Tibial artery (tissue), 4 donors: ENCODE measurements at regions not wholly inside any gene's neighbourhood (a gene's known extent, or its start where the extent isn't known, plus 50 kb on each side); places are given as distances from the start of the nearest gene placed in this dataset.
A peak's percentile ranks its signal among the peaks of the same experiment; 100 is the strongest.

Experiments used
- DNase-seq, 2 donors: peaks; one replicate each; pipeline ENCODE4 v3.0.0-alpha.2; 2019
- H3K27ac ChIP-seq, 2 donors: fragments of 200-600 bp; sonication (generic) in 1 of 2; 1 replicate in 1 of 2; 2 replicates in 1 of 2; pipeline ENCODE4 v1.5.1; 2018 to 2019; ENCODE audit warnings: mild to moderate bottlenecking in 1 of 2
- H3K27me3 ChIP-seq, 2 donors: fragments of 200-600 bp; sonication (generic) in 1 of 2; one replicate each; pipeline versions ENCODE4 v1.5.1 to v1.6.0; 2016 to 2019
- H3K36me3 ChIP-seq, 3 donors: fragments of 200-600 bp; sonication (generic) in 2 of 3; one replicate each; pipeline ENCODE4 v1.5.1; 2016 to 2019; ENCODE audit warnings: mild to moderate bottlenecking in 2 of 3
- H3K4me1 ChIP-seq, 4 donors: fragments of 200-600 bp; sonication (generic) in 2 of 4; 1 replicate in 3 of 4; 2 replicates in 1 of 4; pipeline ENCODE4 v1.5.1; 2016 to 2019
- H3K4me3 ChIP-seq, 2 donors: fragments of 200-600 bp; sonication (generic) in 1 of 2; 1 replicate in 1 of 2; 2 replicates in 1 of 2; pipeline ENCODE4 v1.5.1; 2018 to 2019; ENCODE audit warnings: mild to moderate bottlenecking in 2 of 2
- H3K9me3 ChIP-seq, 3 donors: fragments of 200-600 bp; sonication (generic) in 1 of 3; one replicate each; pipeline ENCODE4 v1.5.1; 2016 to 2019
- intact Hi-C: fragments of 100-400 bp; cut with DNase I; formaldehyde crosslinking; loops from one replicate; pipeline ENCODE4 v1.15.0; 2023; ENCODE audit warnings: low total_unique reads
- TF ChIP-seq, protein P1 (sequence below), 2 experiments: fragments of 200-600 bp in 1 of 2; fragments of 450-650 bp in 1 of 2; IDR thresholded peaks; one replicate each; pipeline ENCODE4 v1.5.1; 2017 to 2019; ENCODE audit warnings: antibody characterized with exemption in 2 of 2, mild to moderate bottlenecking in 1 of 2, moderate library complexity in 1 of 2

DNA sequence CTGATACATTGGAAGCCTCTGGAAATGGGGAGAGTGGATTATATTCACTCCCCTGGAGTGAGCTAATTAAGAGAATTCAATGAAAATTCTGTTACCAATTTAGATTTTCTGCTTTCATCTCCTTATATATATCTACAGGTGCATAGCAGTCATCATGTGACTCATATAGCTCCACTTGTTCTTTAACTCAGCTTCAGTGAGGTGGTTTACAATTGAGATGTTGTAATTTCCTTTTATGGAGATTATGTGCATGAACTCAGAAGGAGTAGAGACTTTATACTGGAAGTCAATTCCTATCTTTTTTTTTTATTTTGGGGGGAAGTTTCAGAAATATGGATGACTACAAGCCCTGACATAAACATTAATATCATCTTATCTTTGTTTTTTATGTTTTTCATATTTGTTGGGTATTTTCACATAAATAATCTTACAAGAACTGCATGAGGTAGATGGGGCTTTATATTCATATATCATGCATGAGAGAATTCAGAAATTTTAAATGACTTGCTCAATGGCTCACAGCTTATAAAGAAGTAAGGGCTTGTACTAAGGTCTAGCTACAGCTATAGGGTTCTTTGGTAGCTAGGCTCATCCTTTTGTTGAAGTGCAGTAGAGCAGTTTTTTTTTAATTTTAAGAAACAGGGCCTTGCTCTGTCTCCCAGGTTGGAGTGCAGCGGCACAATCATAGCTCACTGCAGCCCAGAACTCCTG, 92.3 kb upstream of the SCAF11 start:
- Histone ChIP-seq H3K4me3 (no peak overlapping the region), H3K4me1 (no peaks in the 10 kb centered on the region), H3K9me3 (peaks cover 0 to 17% (median 0%) of the 10 kb centered on the region in 3 donors), H3K27me3 (no peaks in the 10 kb centered on the region), H3K27ac (no peak overlapping the region), H3K36me3 (peaks cover 0 to 4% (median 0%) of the 10 kb centered on the region in 3 donors)
- DNase-seq = no peak
- intact Hi-C loops = no loop called here
- TF ChIP-seq, protein P1, sequence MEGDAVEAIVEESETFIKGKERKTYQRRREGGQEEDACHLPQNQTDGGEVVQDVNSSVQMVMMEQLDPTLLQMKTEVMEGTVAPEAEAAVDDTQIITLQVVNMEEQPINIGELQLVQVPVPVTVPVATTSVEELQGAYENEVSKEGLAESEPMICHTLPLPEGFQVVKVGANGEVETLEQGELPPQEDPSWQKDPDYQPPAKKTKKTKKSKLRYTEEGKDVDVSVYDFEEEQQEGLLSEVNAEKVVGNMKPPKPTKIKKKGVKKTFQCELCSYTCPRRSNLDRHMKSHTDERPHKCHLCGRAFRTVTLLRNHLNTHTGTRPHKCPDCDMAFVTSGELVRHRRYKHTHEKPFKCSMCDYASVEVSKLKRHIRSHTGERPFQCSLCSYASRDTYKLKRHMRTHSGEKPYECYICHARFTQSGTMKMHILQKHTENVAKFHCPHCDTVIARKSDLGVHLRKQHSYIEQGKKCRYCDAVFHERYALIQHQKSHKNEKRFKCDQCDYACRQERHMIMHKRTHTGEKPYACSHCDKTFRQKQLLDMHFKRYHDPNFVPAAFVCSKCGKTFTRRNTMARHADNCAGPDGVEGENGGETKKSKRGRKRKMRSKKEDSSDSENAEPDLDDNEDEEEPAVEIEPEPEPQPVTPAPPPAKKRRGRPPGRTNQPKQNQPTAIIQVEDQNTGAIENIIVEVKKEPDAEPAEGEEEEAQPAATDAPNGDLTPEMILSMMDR (IDR thresholded peaks at IDR 0.05) = no peak

DNA sequence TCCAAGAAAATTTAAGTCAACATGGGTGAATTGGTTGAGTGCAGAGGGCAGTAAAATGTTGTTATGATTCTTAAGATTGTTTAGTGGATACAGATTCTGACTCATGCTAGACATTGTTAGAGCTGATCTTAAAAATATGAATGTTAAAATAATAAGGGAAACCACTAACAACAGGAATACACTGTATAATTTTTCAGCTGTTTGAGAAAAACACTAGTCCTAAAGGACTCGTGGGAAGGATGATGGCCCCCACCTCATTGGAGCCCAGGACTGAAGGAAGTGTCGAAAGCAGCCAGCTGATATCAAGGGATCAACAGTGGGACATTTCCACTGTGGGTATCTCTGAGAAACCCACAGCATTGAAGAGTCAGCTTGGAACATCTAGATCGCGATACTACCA, 82.9 kb upstream of the SCAF11 start:
- intact Hi-C loops = no loop called here
- Histone ChIP-seq H3K27me3 (no peaks in the 10 kb centered on the region), H3K27ac (no peak overlapping the region), H3K4me1 (peaks cover 0 to 9% (median 5%) of the 10 kb centered on the region in 4 donors), H3K9me3 (peaks cover 0 to 7% (median 0%) of the 10 kb centered on the region in 3 donors), H3K4me3 (no peak overlapping the region), H3K36me3 (peaks cover 0 to 4% (median 0%) of the 10 kb centered on the region in 3 donors)
- TF ChIP-seq, protein P1 (IDR thresholded peaks at IDR 0.05) = no peak
- no peak for DNase-seq

DNA sequence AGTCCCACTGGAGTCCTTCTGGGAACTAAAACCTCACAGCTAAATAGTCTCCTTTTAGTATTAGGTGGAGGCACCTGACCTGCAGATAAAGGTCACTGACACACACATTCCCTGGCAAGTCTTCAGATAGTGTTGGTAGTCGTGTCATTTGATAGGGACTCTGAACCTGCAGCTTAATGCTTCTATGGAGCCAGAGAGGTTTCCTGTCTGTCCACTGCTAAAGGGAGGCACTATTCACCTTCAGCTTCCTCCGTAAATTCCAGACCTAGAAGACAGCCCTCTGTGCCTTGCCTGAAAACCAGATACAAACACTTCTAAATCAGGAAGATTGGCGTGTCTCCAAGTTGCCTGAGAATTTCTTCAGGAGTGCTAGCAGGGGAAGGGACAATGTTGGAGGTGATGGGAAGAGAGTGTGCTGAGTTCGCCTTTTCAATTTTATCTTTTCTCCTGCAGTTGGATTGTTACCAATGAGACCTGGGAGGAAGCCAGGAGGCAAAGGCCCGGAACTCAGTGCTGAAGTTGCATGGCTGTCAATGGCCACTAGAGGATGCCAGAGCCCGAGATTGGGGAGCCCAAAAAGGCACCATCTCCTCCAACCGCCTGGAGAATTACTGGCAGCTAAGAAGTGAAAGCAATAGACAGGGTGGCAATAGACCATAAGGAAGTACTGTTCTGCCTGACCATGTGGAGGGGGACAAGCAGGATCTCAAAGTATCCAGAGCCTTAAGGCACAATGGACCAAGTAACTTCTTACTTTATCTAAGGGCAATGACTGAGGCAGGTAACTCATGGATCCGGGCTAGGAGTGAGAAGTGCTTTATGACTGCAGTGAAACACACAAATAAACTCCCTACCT, 81.6 kb upstream of the SCAF11 start:
- no peaks in the 10 kb centered on the region for H3K36me3 ChIP-seq
- no peaks in the 10 kb centered on the region for H3K9me3 ChIP-seq
- TF ChIP-seq, protein P1 (IDR thresholded peaks at IDR 0.05) = peak; percentile 78 to 83
- peaks cover 0 to 9% (median 5%) of the 10 kb centered on the region in 4 donors for H3K4me1 ChIP-seq
- no peaks in the 10 kb centered on the region for H3K27me3 ChIP-seq
- H3K27ac ChIP-seq = no peak overlapping the region
- DNase-seq = peak; percentile 43 to 72
- intact Hi-C loops = no loop called here
- H3K4me3 ChIP-seq = no peak overlapping the region

GRCh38 chr12:46071335-46071734, 81.0 kb upstream of the SCAF11 start:
- Histone ChIP-seq H3K36me3 (no peaks in the 10 kb centered on the region), H3K4me3 (no peak overlapping the region), H3K9me3 (no peaks in the 10 kb centered on the region), H3K27ac (no peak overlapping the region), H3K4me1 (peaks cover 0 to 9% (median 5%) of the 10 kb centered on the region in 4 donors), H3K27me3 (no peaks in the 10 kb centered on the region)
- TF ChIP-seq, protein P1 (IDR thresholded peaks at IDR 0.05) = no peak
- DNase-seq = no peak
- intact Hi-C loops = no loop called here

DNA sequence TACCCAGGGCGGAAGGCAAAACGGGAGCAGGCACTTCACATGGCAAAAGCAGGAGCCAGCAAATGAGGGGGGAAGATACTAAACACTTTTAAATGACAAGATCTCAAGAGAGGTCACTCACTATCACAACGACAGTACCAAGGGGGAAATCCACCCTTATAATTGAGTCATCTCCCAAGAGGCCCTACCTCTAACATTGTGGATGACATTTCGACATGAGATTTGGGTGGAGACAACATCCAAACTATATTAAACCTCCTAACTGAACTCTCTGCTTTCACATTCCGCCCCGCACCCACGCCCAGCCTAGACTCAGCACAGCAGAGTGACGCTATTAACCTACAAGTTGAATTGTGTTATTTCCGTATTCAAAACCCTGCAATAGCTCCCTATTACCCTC, 76.7 kb upstream of the SCAF11 start:
- H3K9me3 ChIP-seq = no peaks in the 10 kb centered on the region
- H3K4me3 ChIP-seq = no peak overlapping the region
- H3K36me3 ChIP-seq = no peaks in the 10 kb centered on the region
- DNase-seq = no peak
- intact Hi-C loops = no loop called here
- no peak overlapping the region for H3K27ac ChIP-seq
- H3K4me1 ChIP-seq = peaks cover 0 to 4% (median 3%) of the 10 kb centered on the region in 4 donors
- TF ChIP-seq, protein P1 (IDR thresholded peaks at IDR 0.05) = no peak
- no peaks in the 10 kb centered on the region for H3K27me3 ChIP-seq
